Stomach smooth muscle (tissue), 2 donors: ENCODE measurements at regions not wholly inside any gene's neighbourhood (a gene's known extent, or its start where the extent isn't known, plus 50 kb on each side); places are given as distances from the start of the nearest gene placed in this dataset.

ENCODE experiments used
- H3K27ac ChIP-seq: one replicate; pipeline ENCODE4 v1.7.0; 2013; ENCODE audit warnings: mild to moderate bottlenecking, low read length, inconsistent platforms
- H3K27me3 ChIP-seq, 2 donors: one replicate each; pipeline ENCODE4 v1.7.0; 2013; ENCODE audit warnings: low read length in 2 of 2; ENCODE audit not compliant: insufficient read depth in 2 of 2, control insufficient read depth in 1 of 2
- H3K36me3 ChIP-seq, 2 donors: one replicate each; pipeline ENCODE4 v1.7.0; 2013; ENCODE audit warnings: low read length in 2 of 2; ENCODE audit not compliant: control insufficient read depth in 2 of 2, insufficient read depth in 2 of 2
- H3K4me1 ChIP-seq: one replicate; pipeline ENCODE4 v1.7.0; 2013; ENCODE audit warnings: low read length; ENCODE audit not compliant: control insufficient read depth, insufficient read depth
- H3K4me3 ChIP-seq, 2 donors: one replicate each; pipeline ENCODE4 v1.7.0; 2013; ENCODE audit warnings: low read length in 2 of 2
- H3K9ac ChIP-seq, 2 donors: one replicate each; pipeline ENCODE4 v1.7.0; 2013; ENCODE audit warnings: low read length in 2 of 2, mild to moderate bottlenecking in 1 of 2
- H3K9me3 ChIP-seq, 2 donors: one replicate each; pipeline ENCODE4 v1.7.0; 2013; ENCODE audit warnings: low read length in 2 of 2; ENCODE audit not compliant: control insufficient read depth in 2 of 2
- donor health status: healthy.
- donor health status: Pancreatic carcinoma.

DNA sequence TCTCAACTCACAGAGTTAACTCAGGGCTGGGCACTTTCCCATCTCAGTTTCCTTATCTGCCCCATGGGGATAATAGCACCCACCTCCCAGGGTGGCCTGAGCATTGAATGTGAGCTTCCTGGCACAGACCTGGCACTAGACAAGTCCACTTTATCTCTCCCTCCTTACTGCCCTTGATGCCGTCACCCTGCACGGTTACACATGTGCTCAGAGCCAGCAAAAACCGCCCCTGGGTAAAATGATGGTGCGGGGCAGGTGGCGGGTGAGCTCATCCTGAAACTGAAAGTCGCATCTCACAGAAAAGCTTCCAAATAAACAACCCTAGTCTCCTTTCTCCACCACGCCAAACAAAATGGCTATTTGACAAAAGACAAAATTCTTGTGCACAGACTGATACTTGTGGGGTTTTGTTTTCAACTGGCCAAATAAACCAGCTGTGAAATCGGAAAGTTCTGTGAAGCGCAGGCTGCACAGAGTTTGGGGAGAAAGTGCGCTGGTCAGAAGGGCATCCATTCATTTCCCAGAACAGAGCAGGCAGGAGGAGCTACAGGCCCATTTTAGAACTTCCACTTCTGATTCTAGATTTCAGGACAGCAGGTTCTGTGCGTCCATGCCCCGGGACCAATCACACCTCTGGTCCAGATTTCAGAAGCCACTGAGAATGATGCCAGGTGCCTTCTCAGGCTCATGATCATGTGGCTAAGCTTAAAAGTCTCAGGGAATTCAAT is 138.1 kb downstream of the SHANK2 start:
- H3K4me1 ChIP-seq: no peaks in the 10 kb centered on the region
- peaks cover 0 to 2% of the 10 kb centered on the region in 2 donors for H3K27me3 ChIP-seq
- H3K36me3 ChIP-seq: no peaks in the 10 kb centered on the region
- H3K27ac ChIP-seq: no peak overlapping the region
- no peaks in the 10 kb centered on the region for H3K9me3 ChIP-seq
- no peak overlapping the region for H3K4me3 ChIP-seq
- H3K9ac ChIP-seq: no peak overlapping the region

DNA sequence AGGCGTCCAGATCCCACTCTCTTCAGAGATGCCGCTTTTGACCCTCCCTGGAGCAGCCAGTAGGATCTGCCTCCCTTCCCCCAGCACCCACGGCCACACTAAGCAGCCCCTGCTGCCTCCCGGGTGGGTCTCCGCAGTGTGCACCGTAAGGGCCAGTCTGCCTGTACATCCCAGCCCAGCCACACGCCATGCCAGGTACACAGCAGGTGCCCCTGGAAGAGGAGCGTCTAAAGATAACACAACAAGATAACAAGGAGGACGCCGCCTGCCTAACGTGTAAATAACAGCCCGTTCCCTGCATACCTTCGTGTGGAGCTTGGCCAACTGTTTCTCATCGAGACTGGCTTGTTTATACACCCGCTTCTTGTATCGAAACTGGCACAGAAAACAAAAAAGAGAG is 139.4 kb downstream of the SHANK2 start:
- Histone ChIP-seq H3K4me1 (no peaks in the 10 kb centered on the region), H3K9me3 (no peaks in the 10 kb centered on the region), H3K27ac (no peak overlapping the region), H3K36me3 (no peaks in the 10 kb centered on the region), H3K27me3 (peaks cover 0 to 2% of the 10 kb centered on the region in 2 donors), H3K4me3 (no peak overlapping the region), H3K9ac (no peak overlapping the region)

DNA sequence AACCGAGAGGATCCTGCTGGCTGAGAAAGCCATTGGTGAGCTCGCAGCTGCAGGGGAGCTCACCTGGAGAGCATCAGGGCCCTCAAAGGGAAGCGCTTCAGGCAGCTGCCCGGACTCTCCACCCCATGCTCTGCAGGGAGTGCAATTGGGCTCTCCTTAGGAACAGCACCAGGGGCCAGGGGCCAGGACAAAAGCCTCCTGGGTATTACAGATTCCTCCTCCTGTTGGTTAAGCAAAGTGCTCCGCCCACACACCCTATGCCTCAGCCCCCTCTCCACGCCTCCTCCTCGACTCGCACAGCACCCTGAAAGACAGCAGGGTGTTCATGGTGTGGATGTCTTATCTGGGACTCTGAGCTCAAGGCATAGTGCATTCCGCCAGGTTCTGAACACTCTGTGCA is 139.9 kb downstream of the SHANK2 start:
- H3K36me3 ChIP-seq: no peaks in the 10 kb centered on the region
- no peaks in the 10 kb centered on the region for H3K4me1 ChIP-seq
- H3K9ac ChIP-seq: no peak overlapping the region
- H3K4me3 ChIP-seq: no peak overlapping the region
- no peak overlapping the region for H3K27ac ChIP-seq
- H3K27me3 ChIP-seq: peaks cover 0 to 2% of the 10 kb centered on the region in 2 donors
- no peaks in the 10 kb centered on the region for H3K9me3 ChIP-seq

DNA sequence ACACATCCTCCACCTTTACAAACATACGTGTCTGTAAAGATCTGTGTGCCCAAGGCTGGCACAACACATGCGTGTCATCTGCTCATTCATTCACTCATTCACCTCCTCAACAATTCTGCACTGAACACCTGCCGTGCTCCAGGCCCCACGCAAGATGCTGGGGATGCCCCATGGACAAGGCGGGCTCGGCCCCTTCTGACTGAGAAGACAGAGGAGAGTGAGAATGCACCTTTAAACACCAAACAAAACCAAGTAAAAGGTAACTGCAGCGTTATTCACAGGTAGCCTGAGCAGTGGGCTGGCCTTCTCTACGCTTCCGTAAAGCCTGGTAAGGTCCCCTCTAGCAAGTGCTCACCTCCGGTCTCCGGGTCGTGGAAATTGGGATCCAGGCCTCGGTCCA is 142.8 kb downstream of the SHANK2 start:
- no peaks in the 10 kb centered on the region for H3K36me3 ChIP-seq
- H3K4me1 ChIP-seq: no peaks in the 10 kb centered on the region
- H3K4me3 ChIP-seq: no peak overlapping the region
- H3K27ac ChIP-seq: no peak overlapping the region
- H3K9ac ChIP-seq: no peak overlapping the region
- H3K27me3 ChIP-seq: peaks cover 0 to 2% of the 10 kb centered on the region in 2 donors
- no peaks in the 10 kb centered on the region for H3K9me3 ChIP-seq

DNA sequence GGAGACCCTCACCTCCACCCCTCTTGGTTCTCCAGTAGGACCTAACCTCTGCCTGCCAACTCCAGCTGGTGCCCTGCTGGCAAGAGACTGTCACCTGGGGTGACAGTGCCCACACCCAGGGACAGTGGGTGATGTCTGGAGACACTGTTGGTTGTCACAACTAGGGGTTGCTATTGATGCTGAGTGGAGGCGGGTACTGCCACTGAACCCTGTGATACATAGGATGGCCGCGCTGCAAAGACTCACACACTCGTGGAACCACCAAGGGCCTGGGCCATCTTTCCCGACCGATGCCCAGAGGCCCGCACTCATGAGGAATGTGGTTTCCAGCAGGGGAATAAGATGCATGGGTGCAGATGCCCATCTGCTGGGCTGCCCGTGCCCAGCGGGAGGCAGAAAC is 143.2 kb downstream of the SHANK2 start:
- no peaks in the 10 kb centered on the region for H3K4me1 ChIP-seq
- H3K9ac ChIP-seq: no peak overlapping the region
- no peaks in the 10 kb centered on the region for H3K36me3 ChIP-seq
- H3K4me3 ChIP-seq: no peak overlapping the region
- no peaks in the 10 kb centered on the region for H3K9me3 ChIP-seq
- H3K27ac ChIP-seq: no peak overlapping the region
- peaks cover 0 to 2% of the 10 kb centered on the region in 2 donors for H3K27me3 ChIP-seq

DNA sequence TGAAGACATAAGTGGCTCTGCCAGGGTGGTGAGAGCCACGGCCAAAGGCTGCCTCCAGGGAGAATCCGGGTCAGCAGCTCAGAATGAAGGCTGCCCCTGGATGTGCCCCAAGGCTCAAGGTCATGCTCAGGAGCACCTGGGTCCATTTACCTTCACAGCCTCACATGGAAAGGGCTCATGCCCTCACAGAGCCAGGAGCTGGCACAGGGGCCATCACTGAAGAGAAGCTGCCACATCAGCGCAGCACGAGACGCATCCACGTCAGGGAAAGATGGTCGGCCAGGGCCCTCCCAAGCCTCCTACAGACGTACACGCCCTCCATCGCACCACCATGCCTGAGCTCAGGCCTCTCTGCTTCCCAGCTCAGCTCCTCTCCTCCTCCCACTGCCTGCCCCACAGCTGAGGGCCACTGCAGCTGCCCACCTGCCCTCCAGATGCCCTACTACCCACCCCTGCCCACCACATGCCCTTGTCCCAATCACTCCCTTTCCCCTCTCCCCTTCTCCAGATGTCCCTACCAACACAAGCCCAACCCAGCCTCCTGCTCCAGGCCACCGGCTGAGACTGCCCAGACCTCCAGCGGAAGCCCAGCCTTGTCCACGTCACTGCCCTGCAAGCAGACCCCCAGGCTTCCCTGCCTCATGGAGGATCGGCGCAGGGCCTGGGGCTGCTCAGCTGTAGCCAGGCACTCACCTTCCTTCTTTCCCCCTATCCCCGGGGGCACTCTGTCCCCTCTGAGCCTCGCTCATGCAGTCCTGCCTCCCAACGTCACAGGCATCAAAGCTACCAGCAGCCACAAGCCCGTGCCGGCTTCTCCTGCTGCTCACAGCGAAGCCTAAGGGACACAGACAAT is 144.1 kb downstream of the SHANK2 start:
- H3K9me3 ChIP-seq: no peaks in the 10 kb centered on the region
- H3K36me3 ChIP-seq: no peaks in the 10 kb centered on the region
- H3K27ac ChIP-seq: no peak overlapping the region
- H3K27me3 ChIP-seq: peaks cover 0 to 2% of the 10 kb centered on the region in 2 donors
- no peak overlapping the region for H3K4me3 ChIP-seq
- H3K9ac ChIP-seq: no peak overlapping the region
- H3K4me1 ChIP-seq: no peaks in the 10 kb centered on the region

DNA sequence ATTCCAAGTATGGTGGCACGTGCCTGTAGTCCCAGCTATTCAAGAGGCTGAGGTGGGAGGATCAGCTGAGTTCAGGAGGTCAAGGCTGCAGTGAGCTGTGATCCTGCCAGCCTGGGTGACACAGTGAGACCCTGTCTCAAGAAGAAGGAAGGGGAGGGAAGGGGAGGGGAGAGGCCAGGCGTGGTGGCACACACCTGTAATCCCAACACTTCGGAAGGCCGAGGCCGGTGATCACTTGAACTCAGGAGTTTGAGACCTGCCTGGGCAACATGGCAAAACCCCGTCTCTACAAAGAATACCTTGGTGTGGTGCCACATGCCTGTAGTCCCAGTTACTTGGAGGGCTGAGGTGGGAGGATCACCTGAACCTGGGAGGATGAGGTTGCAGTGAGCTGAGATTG is 145.7 kb downstream of the SHANK2 start:
- Histone ChIP-seq H3K9ac (no peak overlapping the region), H3K9me3 (no peaks in the 10 kb centered on the region), H3K27ac (no peak overlapping the region), H3K4me1 (no peaks in the 10 kb centered on the region), H3K36me3 (no peaks in the 10 kb centered on the region), H3K4me3 (no peak overlapping the region), H3K27me3 (peaks cover 0 to 2% of the 10 kb centered on the region in 2 donors)

DNA sequence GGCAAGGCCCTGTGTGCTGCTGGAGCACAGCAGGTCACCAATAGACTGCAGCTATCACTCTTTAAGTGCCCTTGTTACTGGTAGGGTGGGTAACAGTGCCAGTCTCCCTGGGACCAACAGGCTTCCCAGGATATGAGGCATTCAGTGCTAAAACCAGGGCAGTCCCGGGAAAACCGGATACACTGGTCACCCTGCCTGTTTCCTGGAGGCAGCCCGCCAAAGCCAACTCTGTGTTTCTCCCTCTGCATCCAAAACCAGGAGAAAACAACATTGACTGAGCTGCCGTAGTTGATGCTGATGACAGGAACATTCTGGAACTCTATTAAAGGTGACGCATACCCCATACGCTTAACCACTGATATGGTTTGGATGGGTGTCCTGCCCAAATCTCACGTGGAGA is 149.1 kb downstream of the SHANK2 start:
- H3K27ac ChIP-seq: no peak overlapping the region
- H3K9ac ChIP-seq: no peak overlapping the region
- no peaks in the 10 kb centered on the region for H3K36me3 ChIP-seq
- H3K4me1 ChIP-seq: no peaks in the 10 kb centered on the region
- H3K4me3 ChIP-seq: no peak overlapping the region
- H3K27me3 ChIP-seq: no peaks in the 10 kb centered on the region
- H3K9me3 ChIP-seq: no peaks in the 10 kb centered on the region

DNA sequence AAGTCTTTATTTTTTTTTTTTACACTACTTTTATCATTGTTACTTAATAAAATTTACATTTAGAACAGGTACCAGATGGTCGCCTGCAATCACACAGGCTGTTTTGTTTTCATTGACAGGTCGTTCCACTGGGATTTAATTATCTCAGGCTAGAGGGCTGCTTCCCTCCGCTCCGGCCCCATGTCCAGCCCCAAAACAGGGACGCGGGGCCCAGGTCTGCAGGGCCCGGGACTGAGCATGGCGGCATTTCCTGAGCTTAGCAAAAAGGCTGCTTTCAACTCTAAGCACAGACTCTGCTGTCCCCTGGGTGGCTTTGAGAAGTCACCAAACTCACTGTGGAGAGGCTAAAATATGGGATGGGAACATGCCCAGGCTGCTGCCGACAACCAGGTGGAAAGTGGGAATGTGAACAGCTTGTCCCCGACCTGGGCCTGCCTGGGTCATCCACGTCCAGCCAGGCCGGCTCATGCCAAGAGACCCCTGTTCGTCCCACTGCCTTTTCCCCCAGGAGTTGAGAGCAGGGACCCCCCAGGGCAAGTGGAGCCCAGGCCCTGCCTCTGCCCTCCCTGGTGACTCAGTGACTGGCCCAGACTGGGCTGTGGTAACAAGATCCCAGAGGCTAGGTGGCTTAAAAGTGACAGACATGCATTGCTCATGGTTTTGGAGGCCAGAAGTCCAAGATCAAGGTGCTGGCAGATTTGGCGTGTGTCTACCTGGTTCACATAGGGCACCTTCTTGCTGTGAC is 150.0 kb downstream of the SHANK2 start:
- no peaks in the 10 kb centered on the region for H3K4me1 ChIP-seq
- no peak overlapping the region for H3K4me3 ChIP-seq
- no peak overlapping the region for H3K9ac ChIP-seq
- H3K9me3 ChIP-seq: no peaks in the 10 kb centered on the region
- no peaks in the 10 kb centered on the region for H3K27me3 ChIP-seq
- H3K36me3 ChIP-seq: no peaks in the 10 kb centered on the region
- H3K27ac ChIP-seq: no peak overlapping the region

DNA sequence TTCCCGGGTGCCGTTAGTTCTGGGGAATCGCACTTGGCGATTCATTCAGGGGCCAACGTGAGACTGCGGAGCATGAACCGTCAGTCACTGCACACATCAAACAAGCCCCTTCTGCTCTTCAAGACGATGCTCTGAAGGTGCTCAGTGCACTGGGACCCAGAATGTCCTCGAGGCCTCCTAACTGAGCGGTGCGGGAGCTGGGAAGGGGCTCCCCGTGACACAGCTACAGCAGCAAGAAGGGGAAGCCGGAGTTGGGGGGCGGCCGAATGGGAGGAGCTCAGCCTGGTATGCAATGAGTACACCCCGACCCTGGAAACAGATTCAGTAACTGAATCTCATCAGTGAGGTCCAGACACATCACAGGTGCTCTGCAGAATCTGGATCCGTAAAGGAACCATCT is 150.8 kb downstream of the SHANK2 start:
- Histone ChIP-seq H3K4me3 (no peak overlapping the region), H3K27ac (no peak overlapping the region), H3K9me3 (no peaks in the 10 kb centered on the region), H3K9ac (no peak overlapping the region), H3K4me1 (no peaks in the 10 kb centered on the region), H3K36me3 (no peaks in the 10 kb centered on the region), H3K27me3 (no peaks in the 10 kb centered on the region)
